Ovary (tissue), 1 donor: ENCODE measurements at regions not wholly inside any gene's neighbourhood (a gene's known extent, or its start where the extent isn't known, plus 50 kb on each side); places are given as distances from the start of the nearest gene placed in this dataset.

Experiments
- EP300 ChIP-seq: sonication (generic); formaldehyde crosslinking; IDR thresholded peaks from one replicate; pipeline ENCODE4 v1.6.1; 2017; ENCODE audit warnings: antibody characterized with exemption
- POLR2A ChIP-seq: fragments of 450-650 bp; IDR thresholded peaks from one replicate; pipeline ENCODE4 v1.6.1; 2017; ENCODE audit warnings: antibody characterized with exemption, mild to moderate bottlenecking, moderate library complexity

GRCh38 chr6:4459032-4459431, 317.2 kb upstream of the CDYL start:
- TF ChIP-seq EP300 = no peak
- no peak for TF ChIP-seq POLR2A
